SK-N-MC (cell line): ENCODE measurements at regions not wholly inside any gene's neighbourhood (a gene's known extent, or its start where the extent isn't known, plus 50 kb on each side); places are given as distances from the start of the nearest gene placed in this dataset.

Experiments
- DNase-seq: peaks from one replicate; pipeline ENCODE4 v3.0.0-alpha.2; 2011; ENCODE audit warnings: low read depth, low spot score
- H3K27ac ChIP-seq: fragments of 200-600 bp; sonication (generic); 2 replicates; pipeline ENCODE4 v1.5.1; 2016; ENCODE audit warnings: mixed run types
- H3K36me3 ChIP-seq: fragments of 200-600 bp; sonication (generic); 2 replicates; pipeline ENCODE4 v1.6.1; 2017; ENCODE audit warnings: antibody characterized with exemption, low read length, mixed read lengths; ENCODE audit not compliant: insufficient read depth
- H3K4me3 ChIP-seq: fragments of 200-600 bp; sonication (generic); 2 replicates; pipeline ENCODE4 v1.5.1; 2016
- H3K9ac ChIP-seq: fragments of 200-600 bp; sonication (generic); 2 replicates; pipeline ENCODE4 v1.8.0; 2017; ENCODE audit warnings: mixed run types, mixed read lengths; ENCODE audit not compliant: insufficient read length
- H3K9me3 ChIP-seq: fragments of 200-600 bp; sonication (generic); 2 replicates; pipeline ENCODE4 v1.6.1; 2017; ENCODE audit warnings: low read depth, mild to moderate bottlenecking, antibody characterized with exemption, low read length, moderate library complexity, mixed read lengths
- EZH2 ChIP-seq: fragments of 200-600 bp; sonication (generic); IDR thresholded peaks from one replicate; pipeline ENCODE4 v1.6.1; 2017; ENCODE audit warnings: antibody characterized with exemption
- FOXP2 ChIP-seq: optimal IDR thresholded peaks from 2 replicates; pipeline ENCODE3; 2011; ENCODE audit warnings: mild to moderate bottlenecking, moderate library complexity; ENCODE audit not compliant: insufficient read depth; ENCODE audit errors: extremely low read length, control extremely low read depth
- POLR2AphosphoS5 ChIP-seq: IDR thresholded peaks from 2 replicates; pipeline ENCODE4 v1.6.1; 2012; ENCODE audit warnings: mild to moderate bottlenecking, low read depth, low read length, borderline replicate concordance

DNA sequence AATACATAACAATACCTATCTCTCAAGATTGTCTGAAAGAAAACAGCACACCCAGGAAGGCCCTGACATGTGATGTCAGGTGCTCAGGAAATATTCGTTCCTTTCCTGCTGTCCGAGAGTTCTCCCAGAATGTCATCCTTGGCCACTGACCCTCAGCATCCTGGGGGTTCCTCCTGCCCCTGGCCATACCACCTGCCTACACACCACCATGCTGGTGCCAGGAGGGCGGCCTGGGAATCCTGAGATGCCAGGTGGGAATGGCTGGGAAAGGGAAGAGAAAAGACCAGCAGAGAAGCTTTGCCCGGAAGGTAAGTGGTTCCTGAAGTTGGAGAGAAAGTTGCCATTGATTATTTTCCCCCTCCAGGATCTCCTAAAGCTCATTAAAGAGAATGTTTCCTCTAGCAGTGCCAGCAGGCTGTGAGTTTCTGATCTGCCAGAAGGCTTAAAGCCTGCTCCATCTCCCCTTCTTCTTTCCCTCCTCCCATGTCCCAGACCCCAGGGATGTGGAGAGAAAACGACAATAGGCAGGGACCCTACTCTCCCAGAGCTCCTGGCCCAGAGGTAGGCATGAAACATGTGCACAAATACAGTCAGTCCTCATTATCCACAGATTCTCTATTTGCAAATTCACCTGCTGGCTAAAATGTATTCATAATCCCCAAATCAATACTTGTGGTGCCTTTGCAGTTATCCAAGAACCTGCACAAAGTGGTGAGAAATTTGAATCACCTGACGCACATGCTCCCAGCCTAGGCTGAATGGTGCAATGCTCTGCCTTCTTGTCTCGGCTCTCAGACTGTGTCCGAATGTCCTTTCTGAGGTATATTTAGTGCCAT lies 147.1 kb upstream of the MYCN start:
- no peak for TF ChIP-seq FOXP2
- TF ChIP-seq POLR2AphosphoS5, result no peak
- TF ChIP-seq EZH2, result no peak
- Histone ChIP-seq H3K36me3 (no peaks in the 10 kb centered on the region), H3K9me3 (no peaks in the 10 kb centered on the region), H3K4me3 (no peak overlapping the region), H3K27ac (no peak overlapping the region), H3K9ac (no peak overlapping the region)
- DNase-seq, result no peak

DNA sequence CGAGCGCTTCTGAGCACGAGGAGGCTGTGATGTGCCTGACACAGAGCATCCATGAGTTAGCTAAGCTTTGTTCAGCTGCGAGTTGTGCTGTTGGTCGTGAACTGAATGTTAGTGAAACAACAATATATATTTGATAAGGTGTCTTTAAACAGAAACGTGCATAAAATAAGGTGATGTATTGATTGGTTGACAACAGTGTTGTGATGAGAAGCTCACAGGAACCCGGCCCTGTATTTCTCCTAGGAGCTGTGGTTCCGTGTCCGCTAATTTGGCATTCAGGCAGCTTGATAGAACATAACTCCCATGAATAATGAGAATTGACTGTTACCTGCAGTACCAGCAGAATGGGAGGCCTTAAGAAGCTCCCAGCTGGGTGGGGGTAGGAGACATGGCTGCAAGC lies 146.4 kb upstream of the MYCN start:
- no peak for DNase-seq
- Histone ChIP-seq H3K4me3 (no peak overlapping the region), H3K9me3 (no peaks in the 10 kb centered on the region), H3K9ac (no peak overlapping the region), H3K27ac (no peak overlapping the region), H3K36me3 (no peaks in the 10 kb centered on the region)
- TF ChIP-seq FOXP2, result no peak

DNA sequence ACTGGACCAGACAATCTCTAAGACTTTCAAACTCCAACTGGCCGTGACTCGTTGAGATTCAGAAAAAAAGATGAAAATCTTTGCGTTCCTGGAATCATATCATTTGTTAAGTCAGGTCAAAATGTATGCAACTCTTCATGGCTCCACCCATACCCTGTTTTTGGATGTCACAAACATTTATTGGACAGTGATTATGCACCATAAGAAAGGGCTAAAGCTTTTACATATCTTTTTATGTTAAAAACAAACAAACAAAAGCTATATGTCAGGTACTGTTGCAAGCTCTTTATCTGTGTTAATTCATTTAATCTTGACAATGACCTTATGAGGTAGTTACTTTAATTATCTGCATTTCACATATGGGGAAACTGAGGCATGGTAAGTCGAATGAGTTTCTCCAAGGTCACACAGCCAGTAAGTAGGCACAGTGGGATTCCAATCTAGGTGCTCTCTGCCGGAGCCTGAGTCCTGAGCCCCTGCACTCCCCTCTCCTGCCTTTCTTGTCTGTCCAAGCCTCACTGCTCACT lies 145.7 kb upstream of the MYCN start:
- Histone ChIP-seq H3K9me3 (no peaks in the 10 kb centered on the region), H3K36me3 (no peaks in the 10 kb centered on the region), H3K27ac (no peak overlapping the region), H3K9ac (no peak overlapping the region), H3K4me3 (no peak overlapping the region)
- TF ChIP-seq FOXP2, result no peak
- no peak for TF ChIP-seq POLR2AphosphoS5
- TF ChIP-seq EZH2, result no peak
- no peak for DNase-seq

DNA sequence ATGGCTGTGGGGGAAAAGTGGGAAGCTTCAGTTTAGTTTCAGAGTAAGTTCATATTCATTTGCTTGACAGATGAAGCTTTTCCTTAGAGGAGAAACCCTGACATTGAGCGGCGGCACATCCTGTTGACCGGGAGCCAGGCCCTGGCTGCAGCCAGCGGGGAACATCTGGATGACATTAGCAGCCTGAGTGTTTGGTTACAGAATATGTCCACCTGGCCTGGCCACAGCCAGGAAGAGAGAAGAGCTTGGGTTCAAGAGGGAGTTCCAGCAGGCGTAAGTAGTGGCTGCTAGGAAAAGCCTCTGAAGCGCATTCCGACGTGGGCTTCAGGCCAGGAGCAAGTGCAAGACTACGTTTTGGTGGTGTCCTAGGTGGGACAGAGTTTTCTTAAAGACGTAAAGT lies 144.9 kb upstream of the MYCN start:
- no peak for DNase-seq
- no peak for TF ChIP-seq POLR2AphosphoS5
- TF ChIP-seq EZH2, result no peak
- TF ChIP-seq FOXP2, result no peak
- no peak overlapping the region for H3K4me3 ChIP-seq
- no peak overlapping the region for H3K27ac ChIP-seq
- H3K9me3 ChIP-seq, result no peaks in the 10 kb centered on the region
- no peaks in the 10 kb centered on the region for H3K36me3 ChIP-seq
- H3K9ac ChIP-seq, result no peak overlapping the region

DNA sequence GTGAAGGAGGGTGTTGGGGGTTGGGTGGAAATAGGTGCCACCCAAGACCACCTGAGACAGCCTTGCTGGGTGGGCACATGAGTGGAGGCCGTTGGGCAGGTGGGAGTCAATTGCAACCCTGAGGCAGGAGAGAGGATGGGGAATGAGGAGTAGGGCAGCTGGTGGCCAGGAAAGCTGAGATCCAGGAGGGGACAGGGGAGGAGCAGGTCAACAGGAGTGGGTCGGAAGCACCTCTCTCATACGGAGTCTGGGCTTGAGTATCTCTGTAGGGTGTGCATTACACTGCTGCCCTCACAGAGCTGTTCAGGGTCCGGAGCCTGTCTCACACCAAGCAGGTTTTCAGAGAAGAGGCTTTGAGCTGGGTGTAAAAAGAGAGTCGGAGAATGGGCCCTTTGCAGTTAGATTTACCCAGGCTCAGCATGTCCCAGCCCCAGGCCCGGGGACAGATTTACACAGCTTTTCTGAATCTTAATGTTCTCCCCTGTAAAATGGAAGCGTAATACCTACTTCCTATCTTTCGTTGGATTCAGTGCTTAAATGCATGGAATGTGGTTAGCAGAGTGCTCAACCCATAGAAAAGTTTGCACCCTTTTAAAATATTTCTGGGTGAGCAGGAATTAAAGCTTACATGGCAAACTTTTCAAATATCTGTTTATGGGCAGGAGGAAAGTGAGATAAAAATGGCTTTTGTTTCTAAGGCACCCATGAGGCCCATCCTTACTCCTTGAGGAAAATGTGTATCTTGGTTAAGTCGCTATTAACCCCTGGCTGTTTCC lies 144.0 kb upstream of the MYCN start:
- TF ChIP-seq EZH2 (no peak), POLR2AphosphoS5 (no peak), FOXP2 (no peak)
- Histone ChIP-seq H3K4me3 (no peak overlapping the region), H3K27ac (no peak overlapping the region), H3K9ac (no peak overlapping the region), H3K9me3 (no peaks in the 10 kb centered on the region), H3K36me3 (no peaks in the 10 kb centered on the region)
- no peak for DNase-seq

DNA sequence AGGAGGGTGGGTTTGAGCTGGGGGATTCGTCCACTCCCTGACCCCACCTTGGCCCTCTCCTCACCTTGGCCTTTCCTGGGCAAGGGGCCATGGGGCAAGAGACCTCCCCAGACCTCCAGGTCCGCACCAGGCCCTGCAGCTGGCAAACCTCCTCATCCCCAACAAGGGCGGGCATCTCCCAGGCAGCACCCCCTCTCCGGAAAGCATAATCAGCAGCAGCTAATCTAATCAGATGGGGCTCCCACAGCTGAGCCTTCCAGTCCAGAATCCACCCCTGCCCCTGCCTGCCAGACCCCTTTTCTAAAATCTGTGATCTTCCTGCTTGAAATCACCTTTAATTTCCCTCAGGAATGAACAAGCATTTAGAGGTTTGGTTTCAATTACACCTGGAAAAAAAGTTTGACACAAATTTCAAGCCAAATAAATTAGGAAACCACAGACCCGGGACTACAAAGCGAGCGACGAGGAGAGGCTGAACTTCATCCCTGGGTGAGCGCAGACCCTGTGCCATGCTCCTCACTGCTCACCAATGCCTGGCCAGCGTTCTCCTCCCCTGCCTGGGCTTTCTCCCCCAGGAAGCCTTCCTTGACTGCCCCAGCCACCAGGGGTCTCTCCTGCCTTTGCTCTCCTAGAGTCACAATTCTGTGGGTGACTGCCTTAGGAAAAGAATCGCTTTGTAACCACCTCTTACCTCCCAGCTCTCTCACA lies 143.0 kb upstream of the MYCN start:
- Histone ChIP-seq H3K4me3 (no peak overlapping the region), H3K9me3 (no peaks in the 10 kb centered on the region), H3K9ac (no peak overlapping the region), H3K36me3 (no peaks in the 10 kb centered on the region), H3K27ac (no peak overlapping the region)
- TF ChIP-seq EZH2, result no peak
- no peak for TF ChIP-seq POLR2AphosphoS5
- DNase-seq, result no peak

DNA sequence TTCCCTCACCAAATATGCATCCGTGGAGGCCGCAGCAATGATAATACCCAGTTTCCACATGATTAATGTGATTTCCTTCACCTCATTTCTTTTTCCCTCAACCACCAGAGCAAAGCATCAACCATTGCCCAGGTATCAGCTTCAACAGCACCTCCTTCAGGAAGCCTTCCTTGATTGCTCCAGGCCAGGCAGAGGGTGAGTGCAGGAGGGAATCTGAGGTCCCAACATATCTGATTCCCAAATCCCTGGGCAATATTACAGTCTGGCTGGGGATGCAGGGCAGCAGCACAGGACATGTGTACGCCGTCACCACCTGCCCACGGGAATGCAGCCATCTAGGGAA lies 142.4 kb upstream of the MYCN start:
- H3K27ac ChIP-seq, result no peak overlapping the region
- H3K4me3 ChIP-seq, result no peak overlapping the region
- TF ChIP-seq POLR2AphosphoS5 (no peak), FOXP2 (no peak), EZH2 (no peak)
- H3K9me3 ChIP-seq, result no peaks in the 10 kb centered on the region
- no peaks in the 10 kb centered on the region for H3K36me3 ChIP-seq
- no peak for DNase-seq
- no peak overlapping the region for H3K9ac ChIP-seq

DNA sequence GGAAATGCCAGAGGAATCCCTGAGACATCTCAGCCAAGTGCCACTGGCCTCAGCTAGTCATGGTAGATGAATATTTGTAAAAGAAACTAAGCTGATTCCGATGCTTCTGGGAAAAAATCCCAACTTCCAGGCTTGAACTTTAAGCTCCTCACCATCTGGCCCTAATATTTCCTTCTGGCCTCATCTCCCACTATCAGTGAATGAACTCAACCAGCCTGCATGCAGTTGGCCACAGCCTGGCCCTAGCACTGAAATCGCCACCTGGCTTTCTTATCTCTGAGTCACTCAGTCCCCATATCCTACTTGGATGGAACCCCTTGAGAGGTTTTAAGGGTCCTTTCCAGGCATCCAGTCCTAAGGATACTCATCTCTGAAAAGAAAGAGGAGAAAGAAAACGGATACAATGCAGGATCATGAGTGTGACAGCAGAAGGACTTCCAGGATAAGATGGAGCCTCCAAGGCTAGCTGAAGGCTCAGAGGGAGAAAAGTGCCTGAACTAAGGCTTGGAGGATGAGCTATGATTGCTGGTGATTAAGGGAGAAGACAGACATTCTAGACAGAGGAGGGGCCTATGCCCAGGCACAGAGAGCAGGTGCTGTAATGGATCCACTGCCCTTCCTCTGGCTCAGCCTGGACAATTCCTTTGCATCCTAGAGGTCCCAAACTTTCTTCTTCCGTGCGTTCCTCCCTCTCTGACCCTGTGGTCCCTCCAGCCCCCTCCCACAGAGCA lies 141.5 kb upstream of the MYCN start:
- TF ChIP-seq FOXP2 (no peak), POLR2AphosphoS5 (no peak), EZH2 (no peak)
- Histone ChIP-seq H3K9me3 (no peaks in the 10 kb centered on the region), H3K4me3 (no peak overlapping the region), H3K27ac (no peak overlapping the region), H3K9ac (no peak overlapping the region), H3K36me3 (no peaks in the 10 kb centered on the region)
- no peak for DNase-seq
